Tibial nerve (tissue), 4 donors: ENCODE measurements at regions not wholly inside any gene's neighbourhood (a gene's known extent, or its start where the extent isn't known, plus 50 kb on each side); places are given as distances from the start of the nearest gene placed in this dataset.

ENCODE experiments used
- DNase-seq, 2 donors: peaks; one replicate each; pipeline ENCODE4 v3.0.0-alpha.2; 2019; ENCODE audit warnings: low spot score in 2 of 2
- H3K27ac ChIP-seq, 4 donors: fragments of 200-600 bp; sonication (generic) in 3 of 4; one replicate each; pipeline ENCODE4 v1.5.1; 2017 to 2019; ENCODE audit warnings: mild to moderate bottlenecking in 1 of 4
- H3K27me3 ChIP-seq, 2 donors: fragments of 200-600 bp; sonication (generic) in 1 of 2; one replicate each; pipeline versions ENCODE4 v1.5.1 to v1.6.0; 2017 to 2019
- H3K36me3 ChIP-seq, 3 donors: fragments of 200-600 bp; sonication (generic); one replicate each; pipeline ENCODE4 v1.5.1; 2018 to 2019
- H3K4me1 ChIP-seq, 4 donors: fragments of 200-600 bp; sonication (generic) in 3 of 4; one replicate each; pipeline ENCODE4 v1.5.1; 2017 to 2019
- H3K4me3 ChIP-seq, 4 donors: fragments of 200-600 bp; sonication (generic) in 3 of 4; one replicate each; pipeline ENCODE4 v1.5.1; 2017 to 2019; ENCODE audit warnings: mild to moderate bottlenecking in 1 of 4, moderate library complexity in 1 of 4
- H3K9me3 ChIP-seq, 4 donors: fragments of 200-600 bp; sonication (generic) in 3 of 4; one replicate each; pipeline ENCODE4 v1.5.1; 2017 to 2019
- EP300 ChIP-seq, 2 donors: sonication (generic); formaldehyde crosslinking; IDR thresholded peaks; one replicate each; pipeline ENCODE4 v1.6.1; 2017; ENCODE audit warnings: antibody characterized with exemption in 2 of 2, mild to moderate bottlenecking in 1 of 2
- POLR2A ChIP-seq, 2 donors: fragments of 450-650 bp; IDR thresholded peaks; one replicate each; pipeline ENCODE4 v1.6.1; 2017; ENCODE audit warnings: antibody characterized with exemption in 2 of 2, mild to moderate bottlenecking in 2 of 2, moderate library complexity in 2 of 2
- WGBS, 2 donors: methylation state at CpG; one replicate each; pipeline ENCODE4 v1.1.5; 2018; 5-methylcytosine and 5-hydroxymethylcytosine counted together
- TF ChIP-seq, protein P1 (sequence below), 5 experiments: fragments of 200-600 bp in 3 of 5; fragments of 450-650 bp in 2 of 5; sonication (generic) in 3 of 5; IDR thresholded peaks; one replicate each; pipeline ENCODE4 v1.5.1; 2016 to 2019; ENCODE audit warnings: antibody characterized with exemption in 5 of 5, mild to moderate bottlenecking in 3 of 5, moderate library complexity in 2 of 5

DNA sequence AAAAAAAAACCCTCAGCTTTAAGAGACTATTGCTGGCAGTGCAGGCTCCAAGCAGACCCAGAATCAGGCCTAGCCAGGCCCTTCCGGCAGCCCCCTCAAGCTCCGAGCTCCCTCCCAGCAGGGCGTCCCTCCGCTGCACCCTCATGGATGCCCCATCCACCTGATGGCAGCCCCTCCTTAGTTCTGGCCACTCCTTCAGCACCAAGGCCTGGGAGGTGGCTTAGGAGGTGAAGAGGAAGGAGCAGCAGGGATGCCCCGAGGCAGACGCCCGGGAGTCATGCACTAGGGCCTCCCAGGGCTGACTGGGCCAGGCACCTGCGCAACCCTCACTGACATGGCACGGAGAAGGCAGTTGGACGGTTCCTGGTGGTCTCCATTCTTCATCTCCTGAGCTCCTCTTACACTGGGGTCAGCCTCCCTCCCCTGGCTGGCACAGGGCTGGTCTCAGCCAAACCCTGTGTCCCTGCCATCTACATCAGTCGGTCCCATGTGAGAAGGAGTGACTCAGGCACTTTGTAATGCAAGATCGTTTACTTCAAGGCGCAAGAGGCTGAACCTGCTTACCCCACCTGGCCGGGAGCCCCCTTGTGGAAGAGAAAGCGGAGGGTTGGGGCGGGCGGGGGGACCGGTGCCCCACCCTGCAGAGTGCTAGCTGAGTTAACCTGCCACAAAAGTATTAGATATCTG, 53.5 kb upstream of the ID2 start:
- no peak for DNase-seq
- 88 to 90% methylated on average over 18 of the region's 18 CpGs for WGBS, 2 donors
- Histone ChIP-seq H3K4me1 (no peaks in the 10 kb centered on the region), H3K36me3 (no peaks in the 10 kb centered on the region), H3K27me3 (no peaks in the 10 kb centered on the region), H3K9me3 (no peaks in the 10 kb centered on the region), H3K27ac (no peak overlapping the region), H3K4me3 (no peak overlapping the region)
- no peak for TF ChIP-seq EP300 (IDR thresholded peaks at IDR 0.05)
- TF ChIP-seq, protein P1, sequence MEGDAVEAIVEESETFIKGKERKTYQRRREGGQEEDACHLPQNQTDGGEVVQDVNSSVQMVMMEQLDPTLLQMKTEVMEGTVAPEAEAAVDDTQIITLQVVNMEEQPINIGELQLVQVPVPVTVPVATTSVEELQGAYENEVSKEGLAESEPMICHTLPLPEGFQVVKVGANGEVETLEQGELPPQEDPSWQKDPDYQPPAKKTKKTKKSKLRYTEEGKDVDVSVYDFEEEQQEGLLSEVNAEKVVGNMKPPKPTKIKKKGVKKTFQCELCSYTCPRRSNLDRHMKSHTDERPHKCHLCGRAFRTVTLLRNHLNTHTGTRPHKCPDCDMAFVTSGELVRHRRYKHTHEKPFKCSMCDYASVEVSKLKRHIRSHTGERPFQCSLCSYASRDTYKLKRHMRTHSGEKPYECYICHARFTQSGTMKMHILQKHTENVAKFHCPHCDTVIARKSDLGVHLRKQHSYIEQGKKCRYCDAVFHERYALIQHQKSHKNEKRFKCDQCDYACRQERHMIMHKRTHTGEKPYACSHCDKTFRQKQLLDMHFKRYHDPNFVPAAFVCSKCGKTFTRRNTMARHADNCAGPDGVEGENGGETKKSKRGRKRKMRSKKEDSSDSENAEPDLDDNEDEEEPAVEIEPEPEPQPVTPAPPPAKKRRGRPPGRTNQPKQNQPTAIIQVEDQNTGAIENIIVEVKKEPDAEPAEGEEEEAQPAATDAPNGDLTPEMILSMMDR (IDR thresholded peaks at IDR 0.05): no peak

DNA sequence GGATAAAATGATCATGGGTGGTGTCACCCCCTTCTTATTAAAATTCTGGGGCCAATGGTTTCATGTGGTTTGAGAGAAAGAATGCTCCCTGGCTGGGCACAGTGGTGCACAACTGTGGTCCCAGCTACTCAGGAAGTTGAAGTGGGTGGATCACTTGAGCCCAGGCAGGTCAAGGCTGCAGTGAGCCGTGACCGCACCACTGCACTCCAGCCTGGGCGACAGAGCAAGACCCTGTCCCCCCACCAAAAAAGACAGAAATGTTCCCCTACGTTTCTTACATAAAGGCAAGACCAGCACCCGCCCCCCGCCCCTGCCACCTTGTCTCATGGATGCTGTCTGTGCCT, 53.0 kb upstream of the ID2 start:
- TF ChIP-seq, protein P1 (IDR thresholded peaks at IDR 0.05): no peak
- TF ChIP-seq POLR2A (IDR thresholded peaks at IDR 0.05) (no peak), EP300 (IDR thresholded peaks at IDR 0.05) (no peak)
- no peak for DNase-seq
- Histone ChIP-seq H3K27ac (no peak overlapping the region), H3K27me3 (no peaks in the 10 kb centered on the region), H3K9me3 (no peaks in the 10 kb centered on the region), H3K36me3 (no peaks in the 10 kb centered on the region), H3K4me3 (no peak overlapping the region), H3K4me1 (no peaks in the 10 kb centered on the region)
- WGBS, 2 donors: 92 to 93% methylated on average over 6 of the region's 6 CpGs

DNA sequence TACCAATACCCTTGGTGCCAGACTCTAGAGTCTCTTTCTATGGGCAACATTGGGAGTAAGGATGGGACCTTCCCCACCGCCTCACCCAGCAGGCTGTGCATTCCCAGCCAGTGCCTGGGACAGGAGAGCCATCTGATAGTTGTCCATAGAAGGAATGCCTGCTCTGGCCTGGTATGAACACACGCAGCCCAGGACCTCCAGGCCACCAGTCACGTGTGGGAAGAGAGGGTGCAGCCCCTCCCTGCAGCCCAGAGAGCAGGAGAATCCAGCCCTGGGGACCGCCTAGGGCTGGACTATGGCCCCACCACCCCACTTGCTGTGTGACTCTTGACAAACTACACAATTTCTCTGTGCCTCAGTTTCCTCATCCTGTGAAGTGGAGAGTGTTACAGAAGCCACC, 52.5 kb upstream of the ID2 start:
- Histone ChIP-seq H3K4me1 (no peaks in the 10 kb centered on the region), H3K27me3 (no peaks in the 10 kb centered on the region), H3K4me3 (no peak overlapping the region), H3K27ac (no peak overlapping the region), H3K36me3 (no peaks in the 10 kb centered on the region), H3K9me3 (no peaks in the 10 kb centered on the region)
- TF ChIP-seq EP300 (IDR thresholded peaks at IDR 0.05) (no peak), POLR2A (IDR thresholded peaks at IDR 0.05) (no peak)
- TF ChIP-seq, protein P1 (IDR thresholded peaks at IDR 0.05): no peak
- no peak for DNase-seq
- 71 to 80% methylated on average over 4 of the region's 4 CpGs for WGBS, 2 donors

DNA sequence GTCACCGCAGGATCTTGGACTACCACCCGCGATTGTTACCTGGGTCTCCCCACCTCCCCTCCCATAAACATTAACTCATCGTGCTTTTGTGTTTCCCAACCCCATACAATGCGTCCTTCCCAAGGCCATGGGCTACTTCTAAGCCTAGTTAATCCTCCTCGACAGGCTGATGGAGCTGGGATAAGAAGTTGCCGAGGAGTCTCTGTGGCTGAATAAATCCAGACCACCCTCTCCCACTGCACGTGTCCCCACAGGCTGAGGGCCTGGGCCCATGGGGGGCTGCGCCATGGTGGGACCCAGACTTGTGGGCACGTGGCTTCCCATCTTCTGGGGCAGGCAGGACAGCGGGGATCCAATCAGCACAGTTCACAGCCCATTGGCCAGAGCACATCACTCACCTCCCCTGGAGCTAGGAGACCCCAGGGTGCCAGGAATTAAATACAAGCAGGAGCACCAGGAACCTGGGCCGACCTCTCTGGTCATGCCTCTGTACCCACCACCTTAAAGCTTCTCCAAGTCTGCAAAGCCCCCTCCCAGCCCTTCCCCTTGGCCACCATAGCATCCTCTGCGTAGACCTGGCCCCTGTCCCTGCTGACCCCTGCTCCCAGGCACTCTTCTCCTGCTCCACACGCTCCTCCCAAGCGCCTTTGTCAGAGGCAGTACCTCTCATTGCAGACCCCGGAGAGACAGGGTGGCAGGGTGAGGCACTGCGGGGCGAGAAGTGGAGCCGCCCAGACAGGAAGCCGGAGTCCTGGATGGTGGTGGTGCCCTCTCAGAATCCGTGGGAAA, 51.0 kb upstream of the ID2 start:
- Histone ChIP-seq H3K4me1 (peaks cover 0 to under 1% (median under 1%) of the 10 kb centered on the region in 4 donors), H3K9me3 (no peaks in the 10 kb centered on the region), H3K27ac (no peak overlapping the region), H3K4me3 (no peak overlapping the region), H3K36me3 (no peaks in the 10 kb centered on the region), H3K27me3 (no peaks in the 10 kb centered on the region)
- WGBS, 2 donors: 83 to 84% methylated on average over 20 to 21 of the region's 21 CpGs
- TF ChIP-seq EP300 (IDR thresholded peaks at IDR 0.05) (no peak), POLR2A (IDR thresholded peaks at IDR 0.05) (no peak)
- TF ChIP-seq, protein P1 (IDR thresholded peaks at IDR 0.05): no peak
- no peak for DNase-seq

DNA sequence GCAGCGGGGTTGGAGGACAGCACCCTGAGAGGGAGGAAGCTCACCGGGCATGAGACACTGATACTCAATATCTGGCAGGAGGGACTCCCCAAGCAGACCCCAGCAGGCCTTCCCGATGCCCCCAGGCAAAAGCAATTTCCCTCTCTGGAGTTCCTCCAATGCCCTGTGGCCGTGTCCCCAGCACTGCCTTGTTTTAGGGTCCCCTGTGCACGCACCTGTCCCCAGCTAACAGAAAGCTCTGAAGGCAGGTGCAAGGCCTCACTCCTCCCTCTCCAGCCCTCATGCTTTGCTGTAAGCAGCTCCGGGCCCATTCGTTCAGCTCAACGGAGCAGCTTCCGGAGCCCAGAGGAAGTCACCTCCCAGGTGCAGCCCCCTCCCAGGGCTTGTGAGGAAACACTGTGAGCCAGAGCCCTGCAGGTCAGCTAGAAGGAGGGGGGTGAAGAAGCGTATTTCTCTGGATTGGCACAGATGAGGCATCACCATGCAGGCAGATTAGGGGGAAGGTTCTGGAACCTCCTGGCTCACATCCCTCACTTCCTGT, 50.3 kb upstream of the ID2 start:
- no peak for DNase-seq
- H3K9me3 ChIP-seq: no peaks in the 10 kb centered on the region
- no peaks in the 10 kb centered on the region for H3K36me3 ChIP-seq
- no peak for TF ChIP-seq EP300 (IDR thresholded peaks at IDR 0.05)
- no peak for TF ChIP-seq POLR2A (IDR thresholded peaks at IDR 0.05)
- TF ChIP-seq, protein P1 (IDR thresholded peaks at IDR 0.05): no peak
- H3K4me3 ChIP-seq: no peak overlapping the region
- H3K27ac ChIP-seq: no peak overlapping the region
- WGBS, 2 donors: 79 to 92% methylated on average over 10 of the region's 10 CpGs
- H3K4me1 ChIP-seq: peaks cover 0 to 8% (median 4%) of the 10 kb centered on the region in 4 donors
- H3K27me3 ChIP-seq: no peaks in the 10 kb centered on the region
